Spleen (tissue), 3 donors: ENCODE measurements at regions not wholly inside any gene's neighbourhood (a gene's known extent, or its start where the extent isn't known, plus 50 kb on each side); places are given as distances from the start of the nearest gene placed in this dataset.

Experiments
- POLR2A ChIP-seq, 3 donors: fragments of 450-650 bp; IDR thresholded peaks; one replicate each; pipeline ENCODE4 v1.5.1; 2017; ENCODE audit warnings: antibody characterized with exemption in 3 of 3, mild to moderate bottlenecking in 1 of 3
- POLR2AphosphoS5 ChIP-seq, 3 donors: sonication (generic); formaldehyde crosslinking; IDR thresholded peaks; one replicate each; pipeline ENCODE4 v1.5.1; 2017; ENCODE audit warnings: antibody characterized with exemption in 3 of 3

GRCh38 chr7:113414401-113415035, 296.2 kb upstream of the SMIM30 start:
- TF ChIP-seq POLR2A (IDR thresholded peaks at IDR 0.05) (no peak), POLR2AphosphoS5 (IDR thresholded peaks at IDR 0.05) (no peak)
